H1 (cell line): ENCODE measurements at regions not wholly inside any gene's neighbourhood (a gene's known extent, or its start where the extent isn't known, plus 50 kb on each side); places are given as distances from the start of the nearest gene placed in this dataset.

Experiments
- CTCF ChIA-PET: fragments of 300-600 bp; sonication (Branson Sonifier 250); formaldehyde crosslinking; loops from one replicate; lab custom pipeline; 2021; ENCODE audit not compliant: partially characterized antibody; lab: Charles Lee
- POLR2A ChIA-PET: fragments of 300-600 bp; sonication (Branson Sonifier 250); formaldehyde crosslinking; loops from one replicate; lab custom pipeline; 2021; ENCODE audit warnings: inconsistent platforms; ENCODE audit not compliant: partially characterized antibody; lab: Charles Lee
- DNase-seq, 2 experiments: peaks; one replicate each; pipeline versions ENCODE4 v3.0.0 to v3.0.0-alpha.2; 2010 to 2022; ENCODE audit warnings: low spot score in 2 of 2, low read depth in 1 of 2, mixed read lengths in 1 of 2
- FAIRE-seq: peaks from 2 replicates; lab custom pipeline; 2011; peaks lifted over from hg19 to GRCh38; lab: Jason Lieb, UNC
- H2AFZ ChIP-seq: 2 replicates; pipeline ENCODE4 v1.8.1; 2012; ENCODE audit warnings: low read length, inconsistent platforms
- H2AK5ac ChIP-seq: 2 replicates; pipeline ENCODE4 v1.6.1; 2013; ENCODE audit warnings: low read depth, low read length
- H2BK120ac ChIP-seq: replicated peaks from 2 replicates; pipeline ENCODE3; 2013; ENCODE audit warnings: low read depth, low read length, inconsistent platforms
- H2BK12ac ChIP-seq: 2 replicates; pipeline ENCODE4 v1.6.1; 2013; ENCODE audit warnings: low read depth, low read length
- H2BK15ac ChIP-seq: 2 replicates; pipeline ENCODE4 v1.6.1; 2013; ENCODE audit warnings: low read length
- H2BK20ac ChIP-seq: 2 replicates; pipeline ENCODE4 v1.6.1; 2013; ENCODE audit warnings: low read length
- H2BK5ac ChIP-seq: 2 replicates; pipeline ENCODE4 v1.6.1; 2013; ENCODE audit warnings: low read depth, low read length
- H3K14ac ChIP-seq: 2 replicates; pipeline ENCODE4 v1.6.1; 2013; ENCODE audit warnings: inconsistent platforms; ENCODE audit not compliant: insufficient read length
- H3K18ac ChIP-seq: 2 replicates; pipeline ENCODE4 v1.6.1; 2013; ENCODE audit warnings: low read length; ENCODE audit errors: extremely low read depth
- H3K23ac ChIP-seq: 2 replicates; pipeline ENCODE4 v1.6.1; 2013; ENCODE audit warnings: inconsistent platforms; ENCODE audit not compliant: insufficient read length
- H3K23me2 ChIP-seq: 2 replicates; pipeline ENCODE4 v1.6.1; 2013; ENCODE audit warnings: low read depth, low read length
- H3K27ac ChIP-seq: 2 replicates; pipeline ENCODE4 v1.6.1; 2011; ENCODE audit warnings: low read depth, low read length, inconsistent platforms
- H3K27me3 ChIP-seq, 4 experiments: replicated peaks in 1 of 4; 1 replicate in 1 of 4; 2 replicates in 3 of 4; pipeline versions ENCODE4 v1.6.1 to v1.8.1; 2011 to 2013; ENCODE audit warnings: low read length in 3 of 4, mild to moderate bottlenecking in 3 of 4, inconsistent platforms in 2 of 4, mixed read lengths in 2 of 4, moderate library complexity in 1 of 4; ENCODE audit not compliant: control insufficient read depth in 3 of 4, insufficient read depth in 3 of 4; ENCODE audit errors: extremely low read depth in 1 of 4
- H3K36me3 ChIP-seq, 4 experiments: 2 replicates each; pipeline versions ENCODE4 v1.6.1 to v1.8.1; 2011 to 2013; ENCODE audit warnings: mild to moderate bottlenecking in 4 of 4, low read length in 3 of 4, moderate library complexity in 2 of 4, control low read depth in 1 of 4, inconsistent platforms in 1 of 4; ENCODE audit not compliant: insufficient read depth in 4 of 4, control insufficient read depth in 2 of 4
- H3K4ac ChIP-seq: replicated peaks from 2 replicates; pipeline ENCODE3; 2013; ENCODE audit warnings: low read length, low read depth, mixed read lengths, inconsistent platforms; ENCODE audit not compliant: insufficient read length
- H3K4me1 ChIP-seq, 4 experiments: replicated peaks in 1 of 4; 1 replicate in 1 of 4; 2 replicates in 3 of 4; pipeline versions ENCODE4 v1.6.1 to v1.8.1; 2011 to 2013; ENCODE audit warnings: low read length in 3 of 4, inconsistent platforms in 2 of 4, mixed read lengths in 1 of 4; ENCODE audit not compliant: insufficient read depth in 4 of 4, control insufficient read depth in 3 of 4
- H3K4me2 ChIP-seq, 2 experiments: 2 replicates each; pipeline versions ENCODE4 v1.6.1 to v1.8.1; 2011 to 2013; ENCODE audit warnings: low read depth in 2 of 2, low read length in 2 of 2, control low read depth in 1 of 2, inconsistent platforms in 1 of 2, mild to moderate bottlenecking in 1 of 2; ENCODE audit not compliant: insufficient read depth in 1 of 2
- H3K4me3 ChIP-seq, 4 experiments: fragments of 200-600, 300-600 bp in 1 of 4; sonication (generic), shearing (Covaris generic), sonication (Bioruptor Twin) in 1 of 4; 2 replicates each; pipeline versions ENCODE4 v1.5.1 to v1.8.1; 2011 to 2016; ENCODE audit warnings: low read length in 4 of 4, low read depth in 3 of 4, control low read depth in 2 of 4, inconsistent platforms in 2 of 4, mild to moderate bottlenecking in 2 of 4, mixed read lengths in 1 of 4, moderate library complexity in 1 of 4; ENCODE audit not compliant: insufficient read depth in 2 of 4; ENCODE audit errors: extremely low read depth in 1 of 4
- H3K56ac ChIP-seq: replicated peaks from 2 replicates; pipeline ENCODE3; 2013; ENCODE audit warnings: low read depth, mild to moderate bottlenecking, mixed read lengths, low read length, inconsistent platforms; ENCODE audit not compliant: insufficient read length
- H3K79me1 ChIP-seq: 2 replicates; pipeline ENCODE4 v1.6.1; 2013; ENCODE audit warnings: low read depth, low read length, control low read depth
- H3K79me2 ChIP-seq, 2 experiments: 2 replicates each; pipeline versions ENCODE4 v1.6.1 to v1.8.1; 2012 to 2013; ENCODE audit warnings: low read length in 2 of 2, mild to moderate bottlenecking in 2 of 2, inconsistent platforms in 1 of 2; ENCODE audit not compliant: insufficient read depth in 2 of 2, control insufficient read depth in 1 of 2
- H3K9ac ChIP-seq, 4 experiments: replicated peaks in 1 of 4; 1 replicate in 1 of 4; 2 replicates in 3 of 4; pipeline versions ENCODE4 v1.6.1 to v1.8.1; 2011 to 2013; ENCODE audit warnings: low read depth in 3 of 4, low read length in 3 of 4, control low read depth in 2 of 4, mild to moderate bottlenecking in 2 of 4, moderate library complexity in 2 of 4, inconsistent platforms in 1 of 4; ENCODE audit errors: extremely low read depth in 1 of 4
- H3K9me3 ChIP-seq, 2 experiments: 2 replicates each; pipeline versions ENCODE4 v1.6.1 to v1.8.1; 2012 to 2013; ENCODE audit warnings: mild to moderate bottlenecking in 2 of 2, moderate library complexity in 2 of 2, control low read depth in 1 of 2, inconsistent platforms in 1 of 2, low read depth in 1 of 2, low read length in 1 of 2, mixed read lengths in 1 of 2; ENCODE audit not compliant: insufficient read depth in 2 of 2
- H4K20me1 ChIP-seq, 2 experiments: replicated peaks in 1 of 2; 2 replicates each; pipeline versions ENCODE3 to v1.8.1; 2011 to 2013; ENCODE audit warnings: inconsistent platforms in 2 of 2, low read length in 2 of 2, mild to moderate bottlenecking in 1 of 2; ENCODE audit not compliant: insufficient read depth in 2 of 2, control insufficient read depth in 1 of 2
- H4K5ac ChIP-seq: 2 replicates; pipeline ENCODE4 v1.6.1; 2013; ENCODE audit warnings: low read length, low read depth, mixed read lengths, inconsistent platforms; ENCODE audit not compliant: insufficient read length
- H4K8ac ChIP-seq: 2 replicates; pipeline ENCODE4 v1.8.0; 2013; ENCODE audit warnings: mild to moderate bottlenecking, moderate library complexity, low read length, inconsistent platforms; ENCODE audit not compliant: insufficient read depth; ENCODE audit errors: extremely low read depth
- H4K91ac ChIP-seq: replicated peaks from 2 replicates; pipeline ENCODE3; 2013; ENCODE audit warnings: low read length, mixed read lengths, inconsistent platforms; ENCODE audit not compliant: insufficient read length
- BRCA1 ChIP-seq: IDR thresholded peaks from 2 replicates; pipeline ENCODE4 v1.6.1; 2012; ENCODE audit warnings: low read depth, low read length, improper control_type of control experiment
- CBX5 ChIP-seq: fragments of 300-800, 300-1000 bp; sonication (generic); IDR thresholded peaks from 2 replicates; pipeline ENCODE4 v1.7.1; 2016; ENCODE audit warnings: antibody characterized with exemption, low read length, low read depth
- CBX8 ChIP-seq: fragments of 300-800, 300-1000 bp; sonication (generic); IDR thresholded peaks from 2 replicates; pipeline ENCODE4 v1.7.1; 2016; ENCODE audit warnings: low read depth, low read length, borderline replicate concordance
- CTBP2 ChIP-seq: IDR thresholded peaks from 2 replicates; pipeline ENCODE4 v1.7.0; 2011; ENCODE audit warnings: borderline replicate concordance, mild to moderate bottlenecking, moderate library complexity, mixed read lengths, low read length; ENCODE audit not compliant: insufficient read depth, insufficient read length
- KDM5A ChIP-seq: fragments of 200-600 bp; IDR thresholded peaks from 2 replicates; pipeline ENCODE4 v1.7.1; 2012; ENCODE audit warnings: mild to moderate bottlenecking, low read length, inconsistent platforms, mixed read lengths
- POLR2A ChIP-seq, 2 experiments: IDR thresholded peaks; 1 replicate in 1 of 2; 2 replicates in 1 of 2; pipeline ENCODE4 v1.6.1; 2011; ENCODE audit warnings: low read depth in 2 of 2, low read length in 2 of 2, mild to moderate bottlenecking in 2 of 2; ENCODE audit errors: control extremely low read depth in 1 of 2
- POU5F1 ChIP-seq: IDR thresholded peaks from 2 replicates; pipeline ENCODE4 v1.6.1; 2011; ENCODE audit warnings: low read depth, mild to moderate bottlenecking, low read length, moderate library complexity
- RNF2 ChIP-seq: fragments of 200-900, 300-1000 bp; sonication (generic); IDR thresholded peaks from 2 replicates; pipeline ENCODE4 v1.7.1; 2016; ENCODE audit warnings: borderline replicate concordance, low read depth, mild to moderate bottlenecking, antibody characterized with exemption, low read length; ENCODE audit not compliant: poor library complexity, severe bottlenecking; ENCODE audit errors: missing control alignments
- SIX5 ChIP-seq: IDR thresholded peaks from 2 replicates; pipeline ENCODE4 v1.6.1; 2011; ENCODE audit warnings: mild to moderate bottlenecking, low read depth, low read length
- SP1 ChIP-seq: IDR thresholded peaks from 2 replicates; pipeline ENCODE4 v1.6.1; 2011; ENCODE audit warnings: low read depth, low read length
- SP2 ChIP-seq: IDR thresholded peaks from 2 replicates; pipeline ENCODE4 v1.6.1; 2012; ENCODE audit warnings: mild to moderate bottlenecking, low read length, inconsistent platforms
- TAF1 ChIP-seq: IDR thresholded peaks from 2 replicates; pipeline ENCODE4 v1.6.1; 2011; ENCODE audit warnings: mild to moderate bottlenecking, low read depth, low read length
- TBP ChIP-seq: IDR thresholded peaks from 2 replicates; pipeline ENCODE4 v1.6.1; 2011; ENCODE audit warnings: low read depth, low read length, improper control_type of control experiment
- TCF12 ChIP-seq: IDR thresholded peaks from 2 replicates; pipeline ENCODE4 v1.6.1; 2011; ENCODE audit warnings: low read depth, mild to moderate bottlenecking, low read length
- ZNF274 ChIP-seq: IDR thresholded peaks from 2 replicates; pipeline ENCODE4 v1.7.0; 2012; ENCODE audit warnings: low read length, borderline replicate concordance; ENCODE audit errors: extremely low read depth
- WGBS, 2 experiments: shearing (Covaris generic) in 1 of 2; methylation state at CpG; one replicate each; pipeline versions ENCODE4 v1.1.6 to v1.1.7; 2013 to 2015; ENCODE audit warnings: low lambda C conversion rate in 2 of 2, mixed read lengths in 2 of 2, inconsistent platforms in 1 of 2, low coverage in 1 of 2, missing lambda C conversion rate in 1 of 2; ENCODE audit not compliant: insufficient replicate concordance in 2 of 2, insufficient coverage in 1 of 2, insufficient read length in 1 of 2; ENCODE audit errors: extremely low coverage in 1 of 2, missing lambda C conversion rate in 1 of 2; 5-methylcytosine and 5-hydroxymethylcytosine counted together
- TF ChIP-seq, protein P1 (sequence below): IDR thresholded peaks from 2 replicates; pipeline ENCODE4 v1.6.1; 2012; ENCODE audit warnings: inconsistent platforms

DNA sequence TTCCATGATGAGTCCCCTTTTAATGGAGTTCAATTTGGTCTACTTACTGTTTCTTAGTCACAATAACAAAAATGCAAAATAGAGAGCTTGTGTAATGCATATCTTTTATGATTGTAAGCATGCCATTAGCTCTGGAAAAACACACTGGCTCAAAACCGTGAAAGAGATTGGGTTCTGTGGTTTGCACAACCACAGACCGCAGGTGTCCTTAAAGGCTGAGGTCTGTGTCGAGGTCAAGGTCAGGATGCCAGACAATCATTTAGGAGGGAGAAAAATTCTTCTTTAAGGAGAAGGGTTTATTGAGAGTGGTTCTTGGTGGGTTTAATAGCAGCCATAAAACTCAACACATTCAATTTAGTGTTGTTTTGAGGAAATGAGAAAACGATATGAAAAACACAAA, 487.2 kb downstream of the GALR1 start:
- Histone ChIP-seq H3K14ac (no peak overlapping the region), H3K56ac (no peak overlapping the region), H4K5ac (no peak overlapping the region), H2AFZ (no peak overlapping the region), H3K9me3 (no peaks in the 10 kb centered on the region), H4K20me1 (no peaks in the 10 kb centered on the region), H3K18ac (no peak overlapping the region), H3K4me2 (no peak overlapping the region), H2BK120ac (no peak overlapping the region), H3K79me1 (no peaks in the 10 kb centered on the region), H3K4ac (no peak overlapping the region), H3K4me3 (no peak overlapping the region), H2BK15ac (no peak overlapping the region), H4K8ac (no peak overlapping the region), H3K27me3 (no peaks in the 10 kb centered on the region), H3K27ac (no peak overlapping the region), H3K4me1 (peaks cover 0 to 4% (median 0%) of the 10 kb centered on the region in 4 experiments; a peak in 3 of 7 replicates), H2BK12ac (no peak overlapping the region), H3K23me2 (no peaks in the 10 kb centered on the region), H3K9ac (no peak overlapping the region), H3K36me3 (no peaks in the 10 kb centered on the region), H2BK20ac (no peak overlapping the region), H2BK5ac (no peak overlapping the region), H2AK5ac (no peak overlapping the region), H3K23ac (no peak overlapping the region), H4K91ac (no peak overlapping the region), H3K79me2 (no peaks in the 10 kb centered on the region)
- no peak for DNase-seq
- no peak for FAIRE-seq
- ChIA-PET CTCF (no interaction called here), POLR2A (no interaction called here)
- 79% methylated on average over 4 of the region's 4 CpGs; no CpG with 5 or more reads in 1 of the 2 experiments for WGBS, 2 experiments
- no peak for TF ChIP-seq SIX5
- TF ChIP-seq POU5F1: no peak
- no peak for TF ChIP-seq TBP
- no peak for TF ChIP-seq KDM5A
- TF ChIP-seq CTBP2: no peak
- no peak for TF ChIP-seq SP1
- no peak for TF ChIP-seq CBX5
- no peak for TF ChIP-seq TAF1
- TF ChIP-seq TCF12: no peak
- no peak for TF ChIP-seq ZNF274
- no peak for TF ChIP-seq SP2
- TF ChIP-seq POLR2A (IDR thresholded peaks at IDR 0.05; ENCODE audit: control extremely low read depth in 1 of 2, low read depth in 2 of 2, low read length in 2 of 2): no peak
- TF ChIP-seq BRCA1: no peak
- TF ChIP-seq, protein P1, sequence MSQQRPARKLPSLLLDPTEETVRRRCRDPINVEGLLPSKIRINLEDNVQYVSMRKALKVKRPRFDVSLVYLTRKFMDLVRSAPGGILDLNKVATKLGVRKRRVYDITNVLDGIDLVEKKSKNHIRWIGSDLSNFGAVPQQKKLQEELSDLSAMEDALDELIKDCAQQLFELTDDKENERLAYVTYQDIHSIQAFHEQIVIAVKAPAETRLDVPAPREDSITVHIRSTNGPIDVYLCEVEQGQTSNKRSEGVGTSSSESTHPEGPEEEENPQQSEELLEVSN: no peak
- no peak for TF ChIP-seq RNF2
- TF ChIP-seq CBX8: no peak
